Thyroid gland (tissue), 4 donors: ENCODE measurements at regions not wholly inside any gene's neighbourhood (a gene's known extent, or its start where the extent isn't known, plus 50 kb on each side); places are given as distances from the start of the nearest gene placed in this dataset.

Source experiments
- POLR2A ChIP-seq, 2 donors: fragments of 450-650 bp; IDR thresholded peaks; one replicate each; pipeline ENCODE4 v1.6.1; 2017; ENCODE audit warnings: antibody characterized with exemption in 2 of 2, mild to moderate bottlenecking in 2 of 2, moderate library complexity in 1 of 2
- TF ChIP-seq, protein P1 (sequence below), 6 experiments: fragments of 200-600 bp in 3 of 6; fragments of 450-650 bp in 3 of 6; sonication (generic) in 3 of 6; IDR thresholded peaks; one replicate each; pipeline ENCODE4 v1.5.1; 2016 to 2019; ENCODE audit warnings: antibody characterized with exemption in 6 of 6, mild to moderate bottlenecking in 2 of 6, inconsistent platforms in 1 of 6, moderate library complexity in 1 of 6

DNA sequence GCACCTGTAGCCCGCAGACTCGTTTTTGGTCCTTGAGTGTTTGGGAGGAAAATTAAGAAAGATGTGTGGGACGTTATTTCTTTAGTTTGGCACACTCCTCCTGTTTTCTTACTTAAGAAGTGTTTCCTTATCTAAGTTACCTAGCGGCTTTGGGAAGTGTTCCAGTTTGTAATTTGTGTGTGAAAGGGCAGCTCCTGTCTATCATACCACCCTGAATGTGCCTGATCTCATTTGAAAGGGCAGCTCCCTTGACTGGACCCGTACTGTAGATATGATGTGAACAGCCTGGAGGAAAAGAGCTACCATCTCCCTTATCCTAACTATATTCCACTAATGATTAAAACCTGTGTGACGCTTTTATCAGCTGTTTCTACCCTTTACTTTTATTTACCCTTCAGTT lies 314.3 kb downstream of the CHRM3 start:
- no peak for TF ChIP-seq POLR2A (IDR thresholded peaks at IDR 0.05)
- TF ChIP-seq, protein P1, sequence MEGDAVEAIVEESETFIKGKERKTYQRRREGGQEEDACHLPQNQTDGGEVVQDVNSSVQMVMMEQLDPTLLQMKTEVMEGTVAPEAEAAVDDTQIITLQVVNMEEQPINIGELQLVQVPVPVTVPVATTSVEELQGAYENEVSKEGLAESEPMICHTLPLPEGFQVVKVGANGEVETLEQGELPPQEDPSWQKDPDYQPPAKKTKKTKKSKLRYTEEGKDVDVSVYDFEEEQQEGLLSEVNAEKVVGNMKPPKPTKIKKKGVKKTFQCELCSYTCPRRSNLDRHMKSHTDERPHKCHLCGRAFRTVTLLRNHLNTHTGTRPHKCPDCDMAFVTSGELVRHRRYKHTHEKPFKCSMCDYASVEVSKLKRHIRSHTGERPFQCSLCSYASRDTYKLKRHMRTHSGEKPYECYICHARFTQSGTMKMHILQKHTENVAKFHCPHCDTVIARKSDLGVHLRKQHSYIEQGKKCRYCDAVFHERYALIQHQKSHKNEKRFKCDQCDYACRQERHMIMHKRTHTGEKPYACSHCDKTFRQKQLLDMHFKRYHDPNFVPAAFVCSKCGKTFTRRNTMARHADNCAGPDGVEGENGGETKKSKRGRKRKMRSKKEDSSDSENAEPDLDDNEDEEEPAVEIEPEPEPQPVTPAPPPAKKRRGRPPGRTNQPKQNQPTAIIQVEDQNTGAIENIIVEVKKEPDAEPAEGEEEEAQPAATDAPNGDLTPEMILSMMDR (IDR thresholded peaks at IDR 0.05): no peak
